Tibial artery (tissue), 4 donors: ENCODE measurements at regions not wholly inside any gene's neighbourhood (a gene's known extent, or its start where the extent isn't known, plus 50 kb on each side); places are given as distances from the start of the nearest gene placed in this dataset.
"Not testable (repeated sequence)": the region's sequence is repeated elsewhere in the genome, so short reads cannot be mapped to it uniquely, and the experiment has no call there.

Experiments used
- DNase-seq, 2 donors: peaks; one replicate each; pipeline ENCODE4 v3.0.0-alpha.2; 2019
- H3K27ac ChIP-seq, 2 donors: fragments of 200-600 bp; sonication (generic) in 1 of 2; 1 replicate in 1 of 2; 2 replicates in 1 of 2; pipeline ENCODE4 v1.5.1; 2018 to 2019; ENCODE audit warnings: mild to moderate bottlenecking in 1 of 2
- H3K27me3 ChIP-seq, 2 donors: fragments of 200-600 bp; sonication (generic) in 1 of 2; one replicate each; pipeline versions ENCODE4 v1.5.1 to v1.6.0; 2016 to 2019
- H3K36me3 ChIP-seq, 3 donors: fragments of 200-600 bp; sonication (generic) in 2 of 3; one replicate each; pipeline ENCODE4 v1.5.1; 2016 to 2019; ENCODE audit warnings: mild to moderate bottlenecking in 2 of 3
- H3K4me1 ChIP-seq, 4 donors: fragments of 200-600 bp; sonication (generic) in 2 of 4; 1 replicate in 3 of 4; 2 replicates in 1 of 4; pipeline ENCODE4 v1.5.1; 2016 to 2019
- H3K4me3 ChIP-seq, 2 donors: fragments of 200-600 bp; sonication (generic) in 1 of 2; 1 replicate in 1 of 2; 2 replicates in 1 of 2; pipeline ENCODE4 v1.5.1; 2018 to 2019; ENCODE audit warnings: mild to moderate bottlenecking in 2 of 2
- H3K9me3 ChIP-seq, 3 donors: fragments of 200-600 bp; sonication (generic) in 1 of 3; one replicate each; pipeline ENCODE4 v1.5.1; 2016 to 2019
- intact Hi-C: fragments of 100-400 bp; cut with DNase I; formaldehyde crosslinking; loops from one replicate; pipeline ENCODE4 v1.15.0; 2023; ENCODE audit warnings: low total_unique reads
- TF ChIP-seq, protein P1 (sequence below), 2 experiments: fragments of 200-600 bp in 1 of 2; fragments of 450-650 bp in 1 of 2; IDR thresholded peaks; one replicate each; pipeline ENCODE4 v1.5.1; 2017 to 2019; ENCODE audit warnings: antibody characterized with exemption in 2 of 2, mild to moderate bottlenecking in 1 of 2, moderate library complexity in 1 of 2

- Histone ChIP-seq H3K36me3 (no peaks in the 10 kb centered on the region), H3K4me3 (no peak overlapping the region), H3K9me3 (no peaks in the 10 kb centered on the region), H3K27me3 (no peaks in the 10 kb centered on the region), H3K27ac (no peak overlapping the region), H3K4me1 (no peaks in the 10 kb centered on the region)
- no peak for DNase-seq
- intact Hi-C loops = no loop called here
- TF ChIP-seq, protein P1, sequence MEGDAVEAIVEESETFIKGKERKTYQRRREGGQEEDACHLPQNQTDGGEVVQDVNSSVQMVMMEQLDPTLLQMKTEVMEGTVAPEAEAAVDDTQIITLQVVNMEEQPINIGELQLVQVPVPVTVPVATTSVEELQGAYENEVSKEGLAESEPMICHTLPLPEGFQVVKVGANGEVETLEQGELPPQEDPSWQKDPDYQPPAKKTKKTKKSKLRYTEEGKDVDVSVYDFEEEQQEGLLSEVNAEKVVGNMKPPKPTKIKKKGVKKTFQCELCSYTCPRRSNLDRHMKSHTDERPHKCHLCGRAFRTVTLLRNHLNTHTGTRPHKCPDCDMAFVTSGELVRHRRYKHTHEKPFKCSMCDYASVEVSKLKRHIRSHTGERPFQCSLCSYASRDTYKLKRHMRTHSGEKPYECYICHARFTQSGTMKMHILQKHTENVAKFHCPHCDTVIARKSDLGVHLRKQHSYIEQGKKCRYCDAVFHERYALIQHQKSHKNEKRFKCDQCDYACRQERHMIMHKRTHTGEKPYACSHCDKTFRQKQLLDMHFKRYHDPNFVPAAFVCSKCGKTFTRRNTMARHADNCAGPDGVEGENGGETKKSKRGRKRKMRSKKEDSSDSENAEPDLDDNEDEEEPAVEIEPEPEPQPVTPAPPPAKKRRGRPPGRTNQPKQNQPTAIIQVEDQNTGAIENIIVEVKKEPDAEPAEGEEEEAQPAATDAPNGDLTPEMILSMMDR (IDR thresholded peaks at IDR 0.05) = no peak
Observed at GRCh38 chr10:55742487-55742886, 618.6 kb downstream of the ZWINT start.

- H3K4me3 ChIP-seq, intact Hi-C loops, H3K36me3 ChIP-seq, H3K27ac ChIP-seq, H3K27me3 ChIP-seq, H3K4me1 ChIP-seq, DNase-seq, H3K9me3 ChIP-seq: not testable (repeated sequence)
Observed at GRCh38 chr10:55740767-55741166, 620.3 kb downstream of the ZWINT start.

DNA sequence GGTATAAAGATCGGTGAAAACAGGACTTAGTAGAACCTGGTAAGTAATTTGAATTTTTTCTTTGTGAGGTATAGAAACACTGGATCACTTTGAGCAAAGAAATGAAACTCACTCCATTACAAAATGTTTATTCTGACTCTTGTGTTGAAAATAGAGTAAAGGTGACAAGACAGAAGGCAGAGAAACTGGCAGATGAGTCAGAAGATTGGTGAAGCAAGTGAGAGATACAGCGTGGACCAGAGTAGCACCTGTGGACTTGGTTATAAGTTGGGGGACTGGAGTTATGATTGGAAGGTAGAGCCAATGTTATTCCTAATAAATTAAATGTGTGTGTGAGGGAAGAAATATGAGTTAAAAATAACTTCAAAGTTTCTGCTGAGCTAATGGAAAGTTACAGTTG, 620.9 kb downstream of the ZWINT start:
- intact Hi-C loops = no loop called here
- no peaks in the 10 kb centered on the region for H3K27me3 ChIP-seq
- DNase-seq = no peak
- H3K4me1 ChIP-seq = no peaks in the 10 kb centered on the region
- TF ChIP-seq, protein P1 (IDR thresholded peaks at IDR 0.05) = no peak
- H3K9me3 ChIP-seq = no peaks in the 10 kb centered on the region
- no peaks in the 10 kb centered on the region for H3K36me3 ChIP-seq
- no peak overlapping the region for H3K27ac ChIP-seq
- H3K4me3 ChIP-seq = no peak overlapping the region

GRCh38 chr10:55734112-55734511, 626.9 kb downstream of the ZWINT start:
- Histone ChIP-seq H3K36me3 (no peaks in the 10 kb centered on the region), H3K4me3 (no peak overlapping the region), H3K27ac (no peak overlapping the region), H3K9me3 (no peaks in the 10 kb centered on the region), H3K27me3 (no peaks in the 10 kb centered on the region), H3K4me1 (no peaks in the 10 kb centered on the region)
- no peak for DNase-seq
- intact Hi-C loops = no loop called here
- TF ChIP-seq, protein P1 (IDR thresholded peaks at IDR 0.05) = no peak

DNA sequence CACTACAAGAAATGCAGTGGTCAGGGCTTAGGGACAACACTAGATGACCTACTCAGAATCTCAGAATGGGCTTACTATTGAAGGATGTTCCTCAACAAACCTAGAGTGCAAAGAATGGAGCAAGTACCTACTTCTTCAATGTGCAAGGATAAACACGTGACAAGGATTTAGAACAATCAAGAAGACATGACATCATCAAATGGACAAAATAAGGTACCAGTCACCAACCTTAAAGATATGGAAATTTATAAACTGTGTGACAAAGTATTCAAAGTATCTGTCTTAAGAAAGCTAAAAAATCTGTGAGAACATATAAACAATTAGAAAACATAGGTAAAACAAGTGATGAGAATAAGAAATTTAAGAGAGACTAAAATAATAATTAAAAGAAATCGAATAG, 656.1 kb downstream of the ZWINT start:
- TF ChIP-seq, protein P1 (IDR thresholded peaks at IDR 0.05) = no peak
- H3K27me3 ChIP-seq = no peaks in the 10 kb centered on the region
- intact Hi-C loops = no loop called here
- no peak overlapping the region for H3K27ac ChIP-seq
- no peaks in the 10 kb centered on the region for H3K9me3 ChIP-seq
- H3K4me3 ChIP-seq = no peak overlapping the region
- no peaks in the 10 kb centered on the region for H3K4me1 ChIP-seq
- DNase-seq = no peak
- H3K36me3 ChIP-seq = no peaks in the 10 kb centered on the region

- H3K27ac ChIP-seq = no peak overlapping the region
- intact Hi-C loops = no loop called here
- DNase-seq = no peak
- H3K4me1 ChIP-seq = no peaks in the 10 kb centered on the region
- TF ChIP-seq, protein P1 (IDR thresholded peaks at IDR 0.05) = no peak
- no peaks in the 10 kb centered on the region for H3K27me3 ChIP-seq
- no peaks in the 10 kb centered on the region for H3K9me3 ChIP-seq
- H3K4me3 ChIP-seq = no peak overlapping the region
- H3K36me3 ChIP-seq = no peaks in the 10 kb centered on the region
Observed at GRCh38 chr10:55668326-55668922, 692.6 kb downstream of the ZWINT start.
